Activated T-cell treated with anti-CD3 and anti-CD28 coated beads, Interleukin-2, amount 50 U/mL, for 4 hours (primary cell): ENCODE measurements at regions not wholly inside any gene's neighbourhood (a gene's known extent, or its start where the extent isn't known, plus 50 kb on each side); places are given as distances from the start of the nearest gene placed in this dataset.

Experiments
- ATAC-seq, 2 donors: fragments of 200-7000 bp; cut with Tn5 transposase; one replicate each; pipeline ENCODE4 v1.10.0; 2021
- DNase-seq: peaks from one replicate; pipeline ENCODE4 v3.0.0-alpha.2; 2020
- H3K27me3 Mint-ChIP-seq: one replicate; pipeline ENCODE4 v1.8.0; 2021; ENCODE audit warnings: low read depth, mixed read lengths
- H3K36me3 Mint-ChIP-seq: one replicate; pipeline ENCODE4 v1.8.0; 2022; ENCODE audit warnings: mixed read lengths; ENCODE audit not compliant: insufficient read depth
- H3K4me1 Mint-ChIP-seq: one replicate; pipeline ENCODE4 v1.8.0; 2021; ENCODE audit warnings: low read depth, mixed read lengths
- H3K4me3 Mint-ChIP-seq: one replicate; pipeline ENCODE4 v1.8.0; 2021; ENCODE audit warnings: mild to moderate bottlenecking, moderate library complexity, mixed read lengths
- H3K9me3 Mint-ChIP-seq: one replicate; pipeline ENCODE4 v1.8.0; 2021; ENCODE audit warnings: mixed read lengths

DNA sequence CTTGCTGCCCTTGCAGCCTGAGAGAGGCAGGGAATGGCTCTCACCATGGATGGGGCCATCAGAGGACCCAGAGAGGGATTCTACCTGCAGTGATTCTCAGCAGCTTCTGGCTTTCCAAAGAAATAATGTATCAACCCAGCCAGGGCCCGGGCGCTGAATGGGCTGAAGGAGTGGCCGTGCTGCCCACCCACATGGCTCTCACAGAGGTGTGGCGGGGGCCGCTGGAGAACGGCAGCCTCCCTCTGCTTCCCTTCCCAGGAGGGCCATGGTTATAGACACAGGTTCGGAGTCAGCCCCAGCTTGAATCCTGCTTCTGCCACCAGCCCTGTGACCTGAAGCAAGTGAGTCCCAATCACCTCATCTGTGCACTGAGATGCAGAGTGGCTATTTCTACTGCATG is 82.7 kb downstream of the THAP12 start:
- DNase-seq (no peak), ATAC-seq (no peak)
- no peaks in the 10 kb centered on the region for H3K27me3 Mint-ChIP-seq
- H3K9me3 Mint-ChIP-seq, result no peaks in the 10 kb centered on the region
- H3K4me1 Mint-ChIP-seq, result peaks cover 2% of the 10 kb centered on the region
- H3K36me3 Mint-ChIP-seq, result no peaks in the 10 kb centered on the region
- H3K4me3 Mint-ChIP-seq, result no peak overlapping the region

- Mint-ChIP-seq H3K9me3 (no peaks in the 10 kb centered on the region), H3K4me1 (peaks cover 10% of the 10 kb centered on the region), H3K27me3 (no peaks in the 10 kb centered on the region), H3K4me3 (no peak overlapping the region), H3K36me3 (no peaks in the 10 kb centered on the region)
- ATAC-seq (no peak), DNase-seq (no peak)
Observed at GRCh38 chr11:76296731-76297542, 84.0 kb downstream of the THAP12 start.

DNA sequence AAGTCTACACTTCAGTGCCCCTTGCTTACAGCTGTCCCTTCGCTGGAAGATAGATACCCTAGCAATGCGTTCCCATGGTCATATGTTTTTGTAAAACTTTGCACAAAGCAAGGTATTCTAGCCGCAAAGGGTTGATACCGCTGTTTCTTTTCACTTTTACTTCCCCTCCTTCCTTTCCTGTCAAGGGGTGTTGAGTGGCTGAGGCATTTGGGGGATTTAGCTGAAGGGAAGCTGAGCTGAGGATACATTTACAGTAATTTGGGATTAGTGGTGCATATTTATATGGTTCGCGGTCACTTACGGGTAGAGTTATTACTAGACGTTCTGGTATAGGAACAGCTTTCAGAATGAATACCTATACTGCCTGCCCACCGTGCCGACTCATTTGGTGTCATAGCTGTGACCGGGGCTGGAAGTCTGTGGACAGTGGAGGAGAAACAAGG is 86.9 kb upstream of the WNT11 start:
- no peaks in the 10 kb centered on the region for H3K36me3 Mint-ChIP-seq
- ATAC-seq (peak; percentile 66 to 85), DNase-seq (no peak)
- no peaks in the 10 kb centered on the region for H3K9me3 Mint-ChIP-seq
- H3K27me3 Mint-ChIP-seq, result no peaks in the 10 kb centered on the region
- H3K4me3 Mint-ChIP-seq, result no peak overlapping the region
- peaks cover 19% of the 10 kb centered on the region for H3K4me1 Mint-ChIP-seq

- H3K4me1 Mint-ChIP-seq, result peaks cover 24% of the 10 kb centered on the region
- DNase-seq (no peak), ATAC-seq (no peak)
- no peaks in the 10 kb centered on the region for H3K27me3 Mint-ChIP-seq
- H3K36me3 Mint-ChIP-seq, result no peaks in the 10 kb centered on the region
- H3K9me3 Mint-ChIP-seq, result no peaks in the 10 kb centered on the region
- no peak overlapping the region for H3K4me3 Mint-ChIP-seq
Observed at GRCh38 chr11:76292583-76293188, 86.4 kb upstream of the WNT11 start.

DNA sequence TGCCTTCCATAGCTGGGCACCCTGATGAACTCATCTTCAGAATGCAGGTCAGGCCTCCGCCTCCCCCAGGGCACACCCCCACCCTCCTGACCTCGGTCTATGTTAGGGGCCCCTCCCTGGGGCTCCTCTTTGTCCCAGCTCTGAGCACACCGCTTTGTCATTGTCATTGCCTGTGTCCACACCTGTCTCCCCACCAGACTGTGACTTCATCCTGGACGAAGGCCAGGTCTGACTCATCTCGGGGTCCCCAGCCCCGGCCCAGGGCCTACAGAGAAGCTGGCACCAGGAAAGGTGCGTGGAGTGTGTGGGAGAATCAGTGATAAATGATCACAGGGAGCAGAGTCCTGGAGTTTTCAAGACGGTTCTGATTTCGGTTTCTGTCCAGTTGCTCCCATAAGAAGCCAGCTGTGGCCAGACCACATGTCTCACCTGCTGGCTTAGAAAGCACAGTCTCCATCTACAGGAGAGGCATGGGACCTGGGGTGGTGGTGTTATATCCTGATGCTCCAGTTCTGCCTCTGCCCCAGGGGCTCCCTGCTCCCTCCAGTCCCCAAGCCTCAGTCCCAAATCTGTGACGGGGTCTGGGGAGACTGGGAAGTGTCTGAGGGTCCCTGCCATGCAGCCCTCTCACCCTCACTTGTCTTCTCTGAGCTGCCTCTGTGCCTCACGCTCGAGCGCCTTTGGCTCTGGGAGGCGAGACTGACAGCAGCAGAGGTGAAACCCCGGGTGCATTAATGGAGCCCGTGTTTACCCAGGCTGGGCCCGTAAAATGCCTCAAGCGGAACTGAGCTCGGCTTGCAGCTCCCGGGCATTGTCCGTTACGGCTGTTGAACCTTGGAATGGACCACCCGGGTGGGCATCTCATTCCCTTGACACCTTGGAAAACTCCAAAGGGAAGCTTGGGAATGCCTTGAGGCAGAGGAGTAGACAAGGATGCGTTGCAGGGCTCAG is 85.5 kb upstream of the WNT11 start:
- no peaks in the 10 kb centered on the region for H3K36me3 Mint-ChIP-seq
- DNase-seq, result no peak
- no peak overlapping the region for H3K4me3 Mint-ChIP-seq
- no peak for ATAC-seq
- H3K4me1 Mint-ChIP-seq, result peaks cover 33% of the 10 kb centered on the region
- H3K9me3 Mint-ChIP-seq, result no peaks in the 10 kb centered on the region
- H3K27me3 Mint-ChIP-seq, result no peaks in the 10 kb centered on the region

DNA sequence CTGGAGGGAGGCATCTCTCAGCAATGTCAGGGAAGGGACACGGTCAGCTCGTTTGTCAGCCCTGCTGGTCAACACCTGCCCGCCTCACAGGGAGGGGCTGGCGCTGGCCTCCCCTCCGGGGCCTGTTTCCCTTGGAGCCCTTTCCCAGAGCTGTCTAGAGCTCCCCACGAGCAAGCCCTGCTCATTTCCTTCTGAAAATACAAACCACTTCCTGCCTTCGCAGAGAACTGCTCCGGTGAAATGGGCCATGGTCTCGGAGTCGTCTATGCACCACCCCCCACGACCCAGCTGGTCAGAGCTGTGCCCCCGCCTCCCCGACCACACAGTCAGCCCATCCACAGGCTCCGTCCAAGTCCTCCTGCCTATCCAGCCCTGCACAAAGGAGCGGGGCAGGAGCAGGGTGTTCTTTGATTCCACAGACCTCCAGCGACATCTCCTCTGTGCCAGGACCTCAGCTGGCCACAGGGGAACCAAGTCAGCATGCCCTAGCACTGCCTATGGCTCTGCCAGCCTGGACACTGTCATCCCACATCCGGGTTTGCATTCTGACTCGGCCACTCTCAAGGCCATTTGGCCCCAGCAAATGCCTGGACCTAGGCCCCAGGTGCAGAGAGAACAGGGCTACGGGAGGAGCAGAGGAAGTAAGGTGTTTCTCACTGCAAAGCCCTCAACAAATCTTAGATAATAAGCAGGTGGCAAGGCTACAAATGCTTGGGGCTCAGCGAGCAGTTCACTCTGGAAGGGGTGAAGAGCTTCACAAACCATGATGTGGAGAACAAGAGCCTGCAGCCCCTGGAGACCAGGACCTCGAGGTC is 82.1 kb upstream of the WNT11 start:
- peak; percentile 69 to 76 for ATAC-seq
- no peaks in the 10 kb centered on the region for H3K9me3 Mint-ChIP-seq
- peaks cover 33% of the 10 kb centered on the region for H3K4me1 Mint-ChIP-seq
- H3K27me3 Mint-ChIP-seq, result no peaks in the 10 kb centered on the region
- H3K36me3 Mint-ChIP-seq, result no peaks in the 10 kb centered on the region
- no peak for DNase-seq
- peak overlapping the region; percentile 24 for H3K4me3 Mint-ChIP-seq

DNA sequence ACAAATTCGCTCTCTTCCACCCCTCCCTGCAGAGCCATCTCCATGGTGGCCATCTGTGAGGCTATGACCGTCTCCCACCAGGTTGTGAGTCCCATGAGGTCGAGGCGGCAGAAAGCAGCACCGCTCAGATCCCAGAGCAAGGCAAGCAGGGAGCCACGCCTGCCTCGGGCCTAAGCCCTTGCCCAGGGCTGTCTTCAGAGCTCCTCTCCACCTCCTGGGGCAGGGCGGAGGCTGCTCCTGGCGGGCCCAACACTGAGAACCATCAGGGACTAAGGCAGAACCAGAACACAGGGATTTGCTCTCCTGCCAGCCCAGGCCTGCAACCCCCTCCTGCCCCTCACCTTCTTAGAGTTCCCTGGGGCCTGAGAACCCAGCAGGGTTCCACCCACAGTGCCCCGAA is 80.9 kb upstream of the WNT11 start:
- Mint-ChIP-seq H3K27me3 (no peaks in the 10 kb centered on the region), H3K9me3 (no peaks in the 10 kb centered on the region), H3K4me1 (peaks cover 24% of the 10 kb centered on the region), H3K36me3 (no peaks in the 10 kb centered on the region), H3K4me3 (no peak overlapping the region)
- no peak for ATAC-seq
- no peak for DNase-seq

- ATAC-seq, result no peak
- no peak for DNase-seq
- peaks cover 24% of the 10 kb centered on the region for H3K4me1 Mint-ChIP-seq
- no peak overlapping the region for H3K4me3 Mint-ChIP-seq
- peaks cover 1% of the 10 kb centered on the region for H3K27me3 Mint-ChIP-seq
- no peaks in the 10 kb centered on the region for H3K9me3 Mint-ChIP-seq
- H3K36me3 Mint-ChIP-seq, result no peaks in the 10 kb centered on the region
Observed at GRCh38 chr11:76285397-76286104, 79.2 kb upstream of the WNT11 start.

DNA sequence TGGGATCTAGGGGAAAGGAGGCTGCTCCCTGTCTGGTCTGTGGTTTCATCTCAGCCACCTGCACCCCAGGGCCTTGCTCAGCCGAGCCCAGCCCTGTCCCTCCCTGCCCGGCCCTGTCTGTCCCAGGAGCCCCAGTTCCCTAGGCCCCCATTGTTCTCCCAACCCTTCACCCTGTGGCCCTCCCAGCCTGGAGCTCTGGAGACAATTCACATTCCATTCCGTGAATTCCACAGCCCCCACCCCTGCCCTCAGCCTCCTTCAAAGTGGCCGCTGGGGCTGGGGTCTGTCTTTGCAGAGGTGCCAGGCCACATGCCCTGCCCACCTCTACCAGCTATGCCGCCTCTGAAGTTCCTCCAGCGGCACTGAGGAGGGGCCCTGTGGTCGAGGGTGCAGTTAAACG is 77.9 kb upstream of the WNT11 start:
- ATAC-seq (no peak), DNase-seq (no peak)
- Mint-ChIP-seq H3K4me3 (no peak overlapping the region), H3K4me1 (peaks cover 22% of the 10 kb centered on the region), H3K9me3 (no peaks in the 10 kb centered on the region), H3K36me3 (no peaks in the 10 kb centered on the region), H3K27me3 (peaks cover 1% of the 10 kb centered on the region)

- H3K4me3 Mint-ChIP-seq, result no peak overlapping the region
- no peaks in the 10 kb centered on the region for H3K9me3 Mint-ChIP-seq
- no peaks in the 10 kb centered on the region for H3K36me3 Mint-ChIP-seq
- H3K4me1 Mint-ChIP-seq, result peaks cover 12% of the 10 kb centered on the region
- H3K27me3 Mint-ChIP-seq, result peaks cover 1% of the 10 kb centered on the region
- no peak for DNase-seq
- ATAC-seq, result no peak
Observed at GRCh38 chr11:76282811-76283595, 76.7 kb upstream of the WNT11 start.

DNA sequence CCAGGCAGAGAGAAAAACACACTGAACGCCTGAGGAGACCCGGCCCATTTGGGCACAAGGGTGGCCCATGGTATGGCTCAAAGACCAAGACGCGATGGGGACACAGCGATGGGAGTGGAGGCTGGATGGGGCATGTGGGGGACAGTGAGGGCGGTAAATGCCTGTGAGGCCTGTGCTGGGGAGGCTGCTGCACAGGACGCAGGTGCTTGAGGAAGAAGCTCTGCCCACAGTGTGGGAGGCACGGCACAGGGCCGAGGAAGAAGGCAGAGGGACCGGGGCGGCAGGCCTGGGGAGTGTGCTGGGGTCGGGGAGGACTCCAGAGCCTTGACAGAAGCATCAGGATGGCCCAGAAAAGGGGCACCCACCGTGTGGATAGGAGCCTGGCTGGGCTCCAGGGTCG is 75.9 kb upstream of the WNT11 start:
- Mint-ChIP-seq H3K4me3 (no peak overlapping the region), H3K4me1 (peaks cover 4% of the 10 kb centered on the region), H3K27me3 (peaks cover 1% of the 10 kb centered on the region), H3K36me3 (no peaks in the 10 kb centered on the region), H3K9me3 (no peaks in the 10 kb centered on the region)
- no peak for ATAC-seq
- no peak for DNase-seq

DNA sequence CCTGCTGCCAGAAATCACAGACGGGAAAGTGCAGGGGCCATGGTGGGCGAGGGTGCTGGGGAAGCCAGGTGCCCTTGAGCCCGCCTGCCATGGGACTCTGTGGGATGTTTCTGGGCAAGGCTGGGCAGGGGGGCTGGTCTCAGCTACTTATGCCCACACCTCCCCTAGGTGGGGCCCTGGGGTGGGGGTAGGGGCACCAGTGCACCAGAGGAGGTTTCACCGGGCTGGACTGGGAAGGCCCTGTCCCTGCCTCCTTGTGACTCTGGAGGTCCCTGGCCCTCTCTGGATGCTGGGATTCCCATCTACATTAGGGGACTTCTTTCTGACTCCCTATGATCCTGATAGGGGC is 75.2 kb upstream of the WNT11 start:
- no peak for DNase-seq
- ATAC-seq, result no peak
- Mint-ChIP-seq H3K9me3 (no peaks in the 10 kb centered on the region), H3K36me3 (no peaks in the 10 kb centered on the region), H3K4me1 (no peaks in the 10 kb centered on the region), H3K4me3 (no peak overlapping the region), H3K27me3 (peaks cover 1% of the 10 kb centered on the region)
